ENCODE measurements at regions not wholly inside any gene's neighbourhood (a gene's known extent, or its start where the extent isn't known, plus 50 kb on each side); places are given as distances from the start of the nearest gene placed in this dataset.

DNA sequence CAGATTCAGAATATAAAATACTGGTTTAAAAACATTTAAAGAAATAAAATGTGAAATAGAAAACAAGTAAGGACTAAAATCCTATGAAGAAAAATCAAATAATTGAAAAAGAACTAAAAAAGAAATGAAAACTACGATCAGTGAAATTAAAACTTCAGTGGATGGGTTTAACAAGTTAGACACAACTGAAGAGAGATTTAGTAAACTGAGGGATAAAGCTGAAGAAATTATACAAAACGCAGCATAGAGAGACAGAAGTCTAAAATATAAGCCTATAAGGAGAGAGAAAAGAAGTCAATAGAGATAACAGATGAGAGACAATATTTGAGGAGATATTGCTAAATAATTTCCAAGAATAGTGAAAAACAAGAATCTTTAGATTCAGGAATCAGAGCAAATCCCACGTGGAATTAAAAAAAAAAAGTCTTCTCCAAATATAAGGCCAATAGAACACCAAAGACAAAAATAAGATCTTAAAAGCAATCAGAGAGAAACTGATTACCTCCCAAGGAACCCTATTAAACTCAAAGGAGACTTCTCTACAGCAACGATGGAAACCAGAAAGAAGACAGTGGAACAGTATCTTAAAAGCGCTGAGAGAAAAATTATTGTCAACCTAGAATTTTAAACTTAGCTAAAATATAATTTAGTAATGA, 59.6 kb upstream of the ABL1 start:
- no peak for TF ChIP-seq SMC3 (IDR thresholded peaks at IDR 0.05; ENCODE audit: borderline replicate concordance, low read length)
- TF ChIP-seq, protein P1, sequence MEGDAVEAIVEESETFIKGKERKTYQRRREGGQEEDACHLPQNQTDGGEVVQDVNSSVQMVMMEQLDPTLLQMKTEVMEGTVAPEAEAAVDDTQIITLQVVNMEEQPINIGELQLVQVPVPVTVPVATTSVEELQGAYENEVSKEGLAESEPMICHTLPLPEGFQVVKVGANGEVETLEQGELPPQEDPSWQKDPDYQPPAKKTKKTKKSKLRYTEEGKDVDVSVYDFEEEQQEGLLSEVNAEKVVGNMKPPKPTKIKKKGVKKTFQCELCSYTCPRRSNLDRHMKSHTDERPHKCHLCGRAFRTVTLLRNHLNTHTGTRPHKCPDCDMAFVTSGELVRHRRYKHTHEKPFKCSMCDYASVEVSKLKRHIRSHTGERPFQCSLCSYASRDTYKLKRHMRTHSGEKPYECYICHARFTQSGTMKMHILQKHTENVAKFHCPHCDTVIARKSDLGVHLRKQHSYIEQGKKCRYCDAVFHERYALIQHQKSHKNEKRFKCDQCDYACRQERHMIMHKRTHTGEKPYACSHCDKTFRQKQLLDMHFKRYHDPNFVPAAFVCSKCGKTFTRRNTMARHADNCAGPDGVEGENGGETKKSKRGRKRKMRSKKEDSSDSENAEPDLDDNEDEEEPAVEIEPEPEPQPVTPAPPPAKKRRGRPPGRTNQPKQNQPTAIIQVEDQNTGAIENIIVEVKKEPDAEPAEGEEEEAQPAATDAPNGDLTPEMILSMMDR (IDR thresholded peaks at IDR 0.05 in 2 of 3, conservative IDR thresholded peaks at IDR 0.05 in 1 of 3; ENCODE audit: control insufficient read depth in 2 of 3, extremely low read depth in 1 of 3, insufficient read depth in 1 of 3, low read depth in 3 of 3, low read length in 3 of 3) = no peak
- TF ChIP-seq YBX1 (IDR thresholded peaks at IDR 0.05) = no peak
- TF ChIP-seq NR2C2 (IDR thresholded peaks at IDR 0.05; ENCODE audit: borderline replicate concordance, control insufficient read depth, insufficient read length, low read depth) = no peak
- no peak for TF ChIP-seq CBX5 (IDR thresholded peaks at IDR 0.05; ENCODE audit: low read depth)
- TF ChIP-seq MYC (IDR thresholded peaks at IDR 0.05; ENCODE audit: insufficient read depth, insufficient read length, insufficient replicate concordance, low read length, severe bottlenecking) = no peak

Data from GM12878 (cell line).